ENCODE measurements at regions not wholly inside any gene's neighbourhood (a gene's known extent, or its start where the extent isn't known, plus 50 kb on each side); places are given as distances from the start of the nearest gene placed in this dataset.

GRCh38 chr20:59424976-59425375 is 124.6 kb downstream of the EDN3 start:
- no peaks in the 10 kb centered on the region for H3K36me3 Mint-ChIP-seq (ENCODE audit: low read depth)
- CTCF ChIA-PET = interaction anchor here (0.8 kb wide), 1 partner anchor 21 kb away, joined by 3 read pairs; no protein-coding TSS in a partner anchor
- peaks cover 4% of the 10 kb centered on the region for H3K9me3 Mint-ChIP-seq
- H3K4me1 Mint-ChIP-seq (ENCODE audit: low read depth) = peaks cover 10% of the 10 kb centered on the region
- H3K27me3 Mint-ChIP-seq (ENCODE audit: low read depth) = no peaks in the 10 kb centered on the region
- no peak overlapping the region for H3K27ac Mint-ChIP-seq
- DNase-seq = no peak
- no peak overlapping the region for H3K4me3 Mint-ChIP-seq
- intact Hi-C loops (cut with micrococcal nuclease) = no loop called here

- H3K4me1 Mint-ChIP-seq (ENCODE audit: low read depth) = peaks cover 10% of the 10 kb centered on the region
- H3K27me3 Mint-ChIP-seq (ENCODE audit: low read depth) = no peaks in the 10 kb centered on the region
- no peaks in the 10 kb centered on the region for H3K36me3 Mint-ChIP-seq (ENCODE audit: low read depth)
- peaks cover 4% of the 10 kb centered on the region for H3K9me3 Mint-ChIP-seq
- H3K27ac Mint-ChIP-seq = no peak overlapping the region
- H3K4me3 Mint-ChIP-seq = no peak overlapping the region
- DNase-seq = no peak
- intact Hi-C loops (cut with micrococcal nuclease) = no loop called here
- CTCF ChIA-PET = interaction anchor here (0.8 kb wide), 1 partner anchor 22 kb away, joined by 3 read pairs; no protein-coding TSS in a partner anchor
Observed at GRCh38 chr20:59425572-59425971, 125.2 kb downstream of the EDN3 start.

GRCh38 chr20:59428006-59428405 is 127.6 kb downstream of the EDN3 start:
- Mint-ChIP-seq H3K27me3 (ENCODE audit: low read depth) (no peaks in the 10 kb centered on the region), H3K4me3 (no peak overlapping the region), H3K36me3 (ENCODE audit: low read depth) (no peaks in the 10 kb centered on the region), H3K9me3 (peaks cover 4% of the 10 kb centered on the region), H3K27ac (no peak overlapping the region), H3K4me1 (ENCODE audit: low read depth) (peaks cover 10% of the 10 kb centered on the region)
- intact Hi-C loops (cut with micrococcal nuclease) = no loop called here
- no peak for DNase-seq
- CTCF ChIA-PET = interaction anchor here (0.7 kb wide), 1 partner anchor 63 kb away, joined by 3 read pairs; no protein-coding TSS in a partner anchor

- Mint-ChIP-seq H3K4me3 (no peak overlapping the region), H3K27me3 (ENCODE audit: low read depth) (no peaks in the 10 kb centered on the region), H3K9me3 (peaks cover 4% of the 10 kb centered on the region), H3K27ac (no peak overlapping the region), H3K36me3 (ENCODE audit: low read depth) (no peaks in the 10 kb centered on the region), H3K4me1 (ENCODE audit: low read depth) (peaks cover 10% of the 10 kb centered on the region)
- CTCF ChIA-PET = interaction anchor here (0.6 to 0.7 kb wide), 2 partner anchors 63 to 334 kb away, joined by 3 read pairs; no protein-coding TSS in a partner anchor
- intact Hi-C loops (cut with micrococcal nuclease) = no loop called here
- DNase-seq = no peak
Observed at GRCh38 chr20:59428441-59429205, 128.2 kb downstream of the EDN3 start.

- intact Hi-C loops (cut with micrococcal nuclease) = no loop called here
- Mint-ChIP-seq H3K9me3 (peaks cover 4% of the 10 kb centered on the region), H3K4me1 (ENCODE audit: low read depth) (peaks cover 10% of the 10 kb centered on the region), H3K36me3 (ENCODE audit: low read depth) (no peaks in the 10 kb centered on the region), H3K4me3 (no peak overlapping the region), H3K27me3 (ENCODE audit: low read depth) (no peaks in the 10 kb centered on the region), H3K27ac (no peak overlapping the region)
- CTCF ChIA-PET = no interaction called here
- DNase-seq = no peak
Observed at GRCh38 chr20:59429396-59429795, 129.0 kb downstream of the EDN3 start.

- no peak for DNase-seq
- peaks cover 10% of the 10 kb centered on the region for H3K4me1 Mint-ChIP-seq (ENCODE audit: low read depth)
- no peak overlapping the region for H3K4me3 Mint-ChIP-seq
- intact Hi-C loops (cut with micrococcal nuclease) = no loop called here
- H3K27ac Mint-ChIP-seq = no peak overlapping the region
- peaks cover 4% of the 10 kb centered on the region for H3K9me3 Mint-ChIP-seq
- no peaks in the 10 kb centered on the region for H3K27me3 Mint-ChIP-seq (ENCODE audit: low read depth)
- CTCF ChIA-PET = no interaction called here
- H3K36me3 Mint-ChIP-seq (ENCODE audit: low read depth) = no peaks in the 10 kb centered on the region
Observed at GRCh38 chr20:59431014-59431413, 130.6 kb downstream of the EDN3 start.

- no peaks in the 10 kb centered on the region for H3K4me1 Mint-ChIP-seq (ENCODE audit: low read depth)
- CTCF ChIA-PET = no interaction called here
Observed at GRCh38 chr20:59434960-59435359, 134.5 kb downstream of the EDN3 start.

GRCh38 chr20:59435518-59435917 is 135.1 kb downstream of the EDN3 start:
- H3K36me3 Mint-ChIP-seq (ENCODE audit: low read depth) = no peaks in the 10 kb centered on the region
- no peak overlapping the region for H3K4me3 Mint-ChIP-seq
- no peak for DNase-seq
- no peak overlapping the region for H3K27ac Mint-ChIP-seq
- no peaks in the 10 kb centered on the region for H3K4me1 Mint-ChIP-seq (ENCODE audit: low read depth)
- H3K27me3 Mint-ChIP-seq (ENCODE audit: low read depth) = no peaks in the 10 kb centered on the region
- no peaks in the 10 kb centered on the region for H3K9me3 Mint-ChIP-seq
- CTCF ChIA-PET = no interaction called here
- intact Hi-C loops (cut with micrococcal nuclease) = no loop called here

More at GRCh38 chr20:59434960-59435359, 134.5 kb downstream of the EDN3 start:
- intact Hi-C loops (cut with micrococcal nuclease) = no loop called here
- Mint-ChIP-seq H3K4me3 (no peak overlapping the region), H3K27ac (no peak overlapping the region), H3K9me3 (no peaks in the 10 kb centered on the region), H3K36me3 (ENCODE audit: low read depth) (no peaks in the 10 kb centered on the region), H3K27me3 (ENCODE audit: low read depth) (no peaks in the 10 kb centered on the region)
- no peak for DNase-seq

- Mint-ChIP-seq H3K4me3 (no peak overlapping the region), H3K36me3 (ENCODE audit: low read depth) (no peaks in the 10 kb centered on the region), H3K9me3 (no peaks in the 10 kb centered on the region), H3K27me3 (ENCODE audit: low read depth) (no peaks in the 10 kb centered on the region), H3K27ac (no peak overlapping the region), H3K4me1 (ENCODE audit: low read depth) (peaks cover 3% of the 10 kb centered on the region)
- DNase-seq = no peak
- intact Hi-C loops (cut with micrococcal nuclease) = no loop called here
- CTCF ChIA-PET = interaction anchor here (0.6 to 1.0 kb wide), 2 partner anchors 58 to 284 kb away, joined by 3 to 4 read pairs; no protein-coding TSS in a partner anchor
Observed at GRCh38 chr20:59437601-59438031, 137.2 kb downstream of the EDN3 start.

GRCh38 chr20:59438201-59438600 is 137.8 kb downstream of the EDN3 start:
- intact Hi-C loops (cut with micrococcal nuclease) = no loop called here
- H3K4me1 Mint-ChIP-seq (ENCODE audit: low read depth) = peaks cover 3% of the 10 kb centered on the region
- no peak overlapping the region for H3K4me3 Mint-ChIP-seq
- no peaks in the 10 kb centered on the region for H3K9me3 Mint-ChIP-seq
- no peaks in the 10 kb centered on the region for H3K36me3 Mint-ChIP-seq (ENCODE audit: low read depth)
- no peak for DNase-seq
- no peak overlapping the region for H3K27ac Mint-ChIP-seq
- H3K27me3 Mint-ChIP-seq (ENCODE audit: low read depth) = peaks cover 5% of the 10 kb centered on the region
- CTCF ChIA-PET = interaction anchor here (0.6 to 1.0 kb wide), 2 partner anchors 58 to 859 kb away, joined by 4 read pairs; no protein-coding TSS in a partner anchor

- Mint-ChIP-seq H3K36me3 (ENCODE audit: low read depth) (no peaks in the 10 kb centered on the region), H3K27me3 (ENCODE audit: low read depth) (peaks cover 12% of the 10 kb centered on the region), H3K4me1 (ENCODE audit: low read depth) (peaks cover 3% of the 10 kb centered on the region), H3K27ac (no peak overlapping the region), H3K4me3 (no peak overlapping the region), H3K9me3 (no peaks in the 10 kb centered on the region)
- intact Hi-C loops (cut with micrococcal nuclease) = no loop called here
- no peak for DNase-seq
- CTCF ChIA-PET = no interaction called here
Observed at GRCh38 chr20:59439243-59439642, 138.8 kb downstream of the EDN3 start.

GRCh38 chr20:59441306-59441705 is 140.9 kb downstream of the EDN3 start:
- Mint-ChIP-seq H3K4me1 (ENCODE audit: low read depth) (peaks cover 3% of the 10 kb centered on the region), H3K27ac (no peak overlapping the region)

More at GRCh38 chr20:59441306-59441705, 140.9 kb downstream of the EDN3 start:
- Mint-ChIP-seq H3K9me3 (no peaks in the 10 kb centered on the region), H3K4me3 (no peak overlapping the region), H3K27me3 (ENCODE audit: low read depth) (peaks cover 19% of the 10 kb centered on the region), H3K36me3 (ENCODE audit: low read depth) (no peaks in the 10 kb centered on the region)
- CTCF ChIA-PET = interaction anchor here (0.6 kb wide), 1 partner anchor 178 kb away, joined by 3 read pairs; no protein-coding TSS in a partner anchor
- intact Hi-C loops (cut with micrococcal nuclease) = no loop called here
- DNase-seq = no peak
